ENCODE measurements at regions not wholly inside any gene's neighbourhood (a gene's known extent, or its start where the extent isn't known, plus 50 kb on each side); places are given as distances from the start of the nearest gene placed in this dataset.

DNA sequence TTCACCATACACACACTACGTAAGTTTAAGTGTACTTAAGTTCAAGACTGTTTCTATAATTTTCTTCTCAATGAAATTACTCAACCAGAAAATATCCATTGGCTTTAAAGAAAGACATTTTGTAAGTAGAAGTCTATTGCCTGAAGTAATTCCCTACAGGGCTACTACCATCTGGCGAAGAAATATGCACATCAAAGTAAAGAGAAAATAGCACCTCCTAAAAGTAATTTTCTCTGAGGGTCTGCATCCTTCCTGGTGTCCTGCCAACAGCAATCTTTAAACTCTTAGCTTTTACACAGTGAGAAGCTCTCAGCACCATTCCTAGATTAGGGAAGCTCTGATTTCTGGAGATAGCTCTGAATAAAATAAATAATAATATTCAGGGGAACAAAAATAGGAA, 498.5 kb upstream of the TYRP1 start:
- no peak for TF ChIP-seq EZH2 (optimal IDR thresholded peaks at IDR 0.05; ENCODE audit: low read depth, low read length)
- TF ChIP-seq EZH2phosphoT487 (IDR thresholded peaks at IDR 0.05; ENCODE audit: low read length) = no peak
- TF ChIP-seq, protein P1, sequence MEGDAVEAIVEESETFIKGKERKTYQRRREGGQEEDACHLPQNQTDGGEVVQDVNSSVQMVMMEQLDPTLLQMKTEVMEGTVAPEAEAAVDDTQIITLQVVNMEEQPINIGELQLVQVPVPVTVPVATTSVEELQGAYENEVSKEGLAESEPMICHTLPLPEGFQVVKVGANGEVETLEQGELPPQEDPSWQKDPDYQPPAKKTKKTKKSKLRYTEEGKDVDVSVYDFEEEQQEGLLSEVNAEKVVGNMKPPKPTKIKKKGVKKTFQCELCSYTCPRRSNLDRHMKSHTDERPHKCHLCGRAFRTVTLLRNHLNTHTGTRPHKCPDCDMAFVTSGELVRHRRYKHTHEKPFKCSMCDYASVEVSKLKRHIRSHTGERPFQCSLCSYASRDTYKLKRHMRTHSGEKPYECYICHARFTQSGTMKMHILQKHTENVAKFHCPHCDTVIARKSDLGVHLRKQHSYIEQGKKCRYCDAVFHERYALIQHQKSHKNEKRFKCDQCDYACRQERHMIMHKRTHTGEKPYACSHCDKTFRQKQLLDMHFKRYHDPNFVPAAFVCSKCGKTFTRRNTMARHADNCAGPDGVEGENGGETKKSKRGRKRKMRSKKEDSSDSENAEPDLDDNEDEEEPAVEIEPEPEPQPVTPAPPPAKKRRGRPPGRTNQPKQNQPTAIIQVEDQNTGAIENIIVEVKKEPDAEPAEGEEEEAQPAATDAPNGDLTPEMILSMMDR (IDR thresholded peaks at IDR 0.05; ENCODE audit: low read length) = no peak
- no peak overlapping the region for H3K4me3 ChIP-seq (ENCODE audit: low read length)
- no peaks in the 10 kb centered on the region for H3K27me3 ChIP-seq (replicated peaks; ENCODE audit: insufficient read depth, low read length)
- no peak overlapping the region for H3K27ac ChIP-seq (ENCODE audit: low read length)
- no peak overlapping the region for H2AFZ ChIP-seq (ENCODE audit: low read length)
- H3K9me3 ChIP-seq (replicated peaks; ENCODE audit: insufficient read depth, low read length) = no peaks in the 10 kb centered on the region
- no peaks in the 10 kb centered on the region for H3K4me1 ChIP-seq (ENCODE audit: low read length)
- no peaks in the 10 kb centered on the region for H3F3A ChIP-seq (ENCODE audit: insufficient read depth, low read length)
- H3K9me2 ChIP-seq (replicated peaks; ENCODE audit: insufficient read depth, low read length) = no peaks in the 10 kb centered on the region
- H3K79me2 ChIP-seq (ENCODE audit: low read length) = no peaks in the 10 kb centered on the region
- DNase-seq = no peak
- no peak overlapping the region for H3K4me2 ChIP-seq (ENCODE audit: low read depth, low read length)
- no peaks in the 10 kb centered on the region for H3K36me3 ChIP-seq (replicated peaks; ENCODE audit: insufficient read depth, low read length)
- H3K9ac ChIP-seq (ENCODE audit: low read length) = no peak overlapping the region
- H4K20me1 ChIP-seq (ENCODE audit: insufficient read depth, low read length) = no peaks in the 10 kb centered on the region

DNA sequence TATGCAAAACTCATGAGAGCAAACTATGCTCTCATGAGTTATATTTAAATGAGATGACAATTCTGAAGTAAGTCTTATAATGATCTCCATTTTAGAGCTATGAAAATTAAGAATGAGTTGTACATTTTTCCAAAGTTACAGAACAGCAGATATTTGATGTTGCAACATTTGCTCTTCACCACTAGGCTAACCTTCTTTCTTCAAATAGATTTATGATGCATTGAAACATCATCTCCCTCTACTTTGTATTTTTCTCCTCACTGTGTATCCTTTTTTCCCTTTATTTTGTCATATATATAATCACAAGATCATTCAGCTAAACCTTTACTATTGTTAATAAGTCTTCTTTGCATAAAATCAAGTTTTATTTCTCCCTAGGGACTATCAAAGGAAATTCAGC, 497.7 kb upstream of the TYRP1 start:
- Histone ChIP-seq H3K27ac (ENCODE audit: low read length) (no peak overlapping the region), H3K9ac (ENCODE audit: low read length) (no peak overlapping the region), H3K27me3 (replicated peaks; ENCODE audit: insufficient read depth, low read length) (no peaks in the 10 kb centered on the region), H4K20me1 (ENCODE audit: insufficient read depth, low read length) (no peaks in the 10 kb centered on the region), H3K4me2 (ENCODE audit: low read depth, low read length) (no peak overlapping the region), H2AFZ (ENCODE audit: low read length) (no peak overlapping the region), H3K4me3 (ENCODE audit: low read length) (no peak overlapping the region), H3K36me3 (replicated peaks; ENCODE audit: insufficient read depth, low read length) (no peaks in the 10 kb centered on the region), H3F3A (ENCODE audit: insufficient read depth, low read length) (no peaks in the 10 kb centered on the region), H3K9me3 (replicated peaks; ENCODE audit: insufficient read depth, low read length) (no peaks in the 10 kb centered on the region), H3K4me1 (ENCODE audit: low read length) (no peaks in the 10 kb centered on the region), H3K79me2 (ENCODE audit: low read length) (no peaks in the 10 kb centered on the region), H3K9me2 (replicated peaks; ENCODE audit: insufficient read depth, low read length) (no peaks in the 10 kb centered on the region)
- TF ChIP-seq EZH2 (optimal IDR thresholded peaks at IDR 0.05; ENCODE audit: low read depth, low read length) = no peak
- TF ChIP-seq, protein P1 (IDR thresholded peaks at IDR 0.05; ENCODE audit: low read length) = no peak
- no peak for TF ChIP-seq EZH2phosphoT487 (IDR thresholded peaks at IDR 0.05; ENCODE audit: low read length)
- DNase-seq = no peak

DNA sequence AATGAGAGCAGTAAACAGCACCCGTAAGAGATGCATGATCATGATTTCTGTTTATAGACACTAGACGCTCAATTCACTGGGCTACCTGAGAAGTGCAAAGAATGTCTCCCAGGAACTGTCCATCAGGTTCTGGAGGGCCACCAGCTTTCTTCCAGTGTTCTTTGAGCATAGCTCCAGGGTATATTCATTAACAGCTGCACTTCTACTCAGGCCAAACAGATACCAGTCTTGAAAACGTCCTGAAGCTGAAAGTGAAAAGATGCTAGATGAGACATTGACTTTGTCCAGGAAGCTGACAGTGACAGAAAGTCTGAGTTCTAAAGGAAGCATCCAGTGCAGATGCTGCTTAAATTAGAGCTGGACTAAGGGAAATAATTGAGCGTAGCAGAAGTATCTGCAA, 488.7 kb upstream of the TYRP1 start:
- Histone ChIP-seq H3K4me1 (ENCODE audit: low read length) (no peaks in the 10 kb centered on the region), H3K79me2 (ENCODE audit: low read length) (no peaks in the 10 kb centered on the region), H3K4me2 (ENCODE audit: low read depth, low read length) (no peak overlapping the region), H3K9me3 (replicated peaks; ENCODE audit: insufficient read depth, low read length) (no peaks in the 10 kb centered on the region), H3K9me2 (replicated peaks; ENCODE audit: insufficient read depth, low read length) (no peaks in the 10 kb centered on the region), H3K27me3 (replicated peaks; ENCODE audit: insufficient read depth, low read length) (no peaks in the 10 kb centered on the region), H3K27ac (ENCODE audit: low read length) (no peak overlapping the region), H2AFZ (ENCODE audit: low read length) (no peak overlapping the region), H3K36me3 (replicated peaks; ENCODE audit: insufficient read depth, low read length) (no peaks in the 10 kb centered on the region), H4K20me1 (ENCODE audit: insufficient read depth, low read length) (no peaks in the 10 kb centered on the region), H3K4me3 (ENCODE audit: low read length) (no peak overlapping the region), H3F3A (ENCODE audit: insufficient read depth, low read length) (no peaks in the 10 kb centered on the region), H3K9ac (ENCODE audit: low read length) (no peak overlapping the region)
- no peak for DNase-seq
- TF ChIP-seq EZH2phosphoT487 (IDR thresholded peaks at IDR 0.05; ENCODE audit: low read length) = no peak
- TF ChIP-seq, protein P1 (IDR thresholded peaks at IDR 0.05; ENCODE audit: low read length) = no peak
- TF ChIP-seq EZH2 (optimal IDR thresholded peaks at IDR 0.05; ENCODE audit: low read depth, low read length) = no peak

All from MM.1S (cell line).